Middle frontal gyrus (tissue), 1 donor: ENCODE measurements at regions not wholly inside any gene's neighbourhood (a gene's known extent, or its start where the extent isn't known, plus 50 kb on each side); places are given as distances from the start of the nearest gene placed in this dataset.

Experiments used
- DNase-seq: peaks from one replicate; pipeline ENCODE4 v3.0.0-alpha.2; 2015; ENCODE audit warnings: low spot score; ENCODE audit errors: extremely low spot score

DNA sequence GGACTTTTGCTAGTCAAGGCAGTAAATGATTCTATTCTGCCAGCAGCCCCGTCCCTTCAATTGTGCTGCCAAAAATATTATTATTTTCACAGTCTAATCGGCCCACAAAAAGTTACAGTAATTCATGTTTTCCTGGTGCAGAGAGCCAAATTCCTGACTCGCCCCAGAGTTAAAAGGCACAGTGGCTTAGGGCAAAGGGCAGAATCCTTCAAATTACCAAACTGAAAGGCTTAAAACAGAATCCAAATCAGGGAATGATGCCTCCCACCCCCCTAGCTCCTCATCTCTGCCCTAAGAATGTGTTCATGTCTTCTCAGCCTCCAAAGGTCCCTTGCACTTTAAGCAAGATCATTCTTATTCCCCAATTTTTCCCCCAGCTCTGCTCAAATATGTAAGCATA is 477.8 kb upstream of the PROK2 start:
- no peak for DNase-seq

DNA sequence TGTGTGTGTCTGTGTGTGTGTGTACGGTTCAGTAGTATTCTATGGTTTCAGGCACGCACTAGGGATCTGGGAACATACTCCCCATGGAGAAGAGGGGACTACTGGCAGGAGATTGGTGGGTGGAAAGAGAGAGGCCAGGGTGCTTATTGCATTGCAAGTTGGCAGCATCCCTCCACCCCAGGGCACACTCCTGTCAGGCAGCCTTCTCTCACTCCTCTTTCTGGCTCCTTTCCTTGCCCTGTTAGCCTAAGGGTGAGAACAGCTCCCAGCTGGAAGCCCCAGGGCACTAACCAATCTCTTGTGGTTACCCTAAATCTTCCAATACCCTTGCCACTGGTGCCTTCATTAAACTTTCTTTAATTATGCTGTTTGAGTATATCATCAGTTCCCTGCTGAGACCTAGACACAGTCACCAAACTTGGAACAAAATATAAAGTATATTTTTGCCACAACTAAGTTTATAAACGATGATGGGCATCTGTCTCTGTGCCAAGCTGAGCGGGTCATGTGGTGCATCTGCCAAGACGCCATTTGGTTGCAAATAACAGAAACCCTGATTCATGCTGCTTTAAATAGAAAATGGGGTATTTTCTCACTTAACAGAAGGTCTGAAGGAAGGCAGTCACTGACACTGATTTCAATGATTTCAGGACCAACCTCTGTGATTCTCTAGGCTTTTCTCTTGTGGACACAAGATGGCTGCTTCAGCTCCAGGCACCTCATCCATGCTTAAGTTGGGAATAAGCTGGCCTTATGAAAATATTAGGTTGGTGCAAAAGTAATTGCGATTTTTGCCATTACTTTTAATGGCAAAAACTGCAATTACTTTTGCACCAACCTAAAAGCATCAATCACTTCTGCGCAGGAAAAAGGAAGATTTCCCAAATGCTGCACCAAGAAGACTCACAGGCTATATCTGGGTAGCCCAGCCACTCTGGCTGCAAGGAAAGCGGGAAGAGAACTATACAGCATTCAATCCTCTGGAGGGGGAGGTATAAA is 476.9 kb upstream of the PROK2 start:
- no peak for DNase-seq

DNA sequence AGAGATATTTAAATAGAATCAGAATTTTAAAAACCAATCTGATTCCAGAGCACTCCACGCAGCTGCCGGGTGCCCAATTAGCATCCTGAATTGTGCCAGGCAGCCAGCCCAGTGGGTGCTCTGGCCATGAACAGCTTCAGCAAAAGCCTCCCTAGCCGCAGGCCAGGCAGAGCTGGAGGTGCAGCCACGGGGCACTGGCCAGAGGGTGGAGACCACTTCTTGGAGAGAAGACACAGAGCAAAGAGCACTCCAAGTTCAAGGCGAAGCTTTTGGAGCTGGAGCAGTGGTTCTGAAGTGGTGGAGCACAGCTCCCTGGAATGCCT is 475.6 kb upstream of the PROK2 start:
- no peak for DNase-seq

DNA sequence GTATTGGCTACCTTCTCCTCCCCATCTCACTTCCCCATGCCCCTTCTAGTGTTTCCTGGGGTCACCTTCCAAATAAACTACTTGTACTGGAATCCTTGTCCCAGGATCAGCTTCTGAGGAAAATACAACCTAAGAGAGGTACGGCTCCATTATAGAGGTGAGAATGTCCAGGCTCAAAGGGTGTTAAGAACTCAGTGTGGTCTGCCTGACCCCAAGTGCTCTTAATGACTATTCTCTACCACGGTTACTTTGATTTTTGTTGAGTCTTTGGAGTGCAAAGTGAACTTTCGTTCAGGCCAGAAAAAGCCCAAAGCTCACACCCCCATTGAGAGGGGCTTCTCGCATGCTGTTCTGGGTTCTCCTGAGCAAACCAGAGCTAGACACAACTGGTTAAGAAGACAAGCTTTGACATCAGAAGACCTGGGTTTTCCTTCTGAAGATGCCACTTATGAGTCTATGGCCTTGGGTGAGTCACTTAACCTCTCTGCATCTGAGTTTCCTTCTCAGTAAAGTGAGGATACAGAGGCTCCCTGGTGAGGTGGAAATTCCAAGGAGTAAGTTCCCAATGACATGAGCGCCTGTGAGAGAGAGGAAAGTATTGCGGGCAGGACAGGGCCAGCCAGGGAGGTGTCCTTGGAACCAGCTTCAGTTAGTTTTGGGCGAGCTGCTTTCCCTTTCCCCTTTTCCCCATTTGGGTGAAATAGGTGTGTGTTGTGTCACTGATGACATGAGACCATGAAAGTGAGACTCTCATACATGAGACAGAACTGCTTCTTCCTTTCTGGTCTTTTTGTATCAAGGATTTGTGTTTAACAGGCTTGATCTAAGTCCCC is 475.0 kb upstream of the PROK2 start:
- DNase-seq: no peak

DNA sequence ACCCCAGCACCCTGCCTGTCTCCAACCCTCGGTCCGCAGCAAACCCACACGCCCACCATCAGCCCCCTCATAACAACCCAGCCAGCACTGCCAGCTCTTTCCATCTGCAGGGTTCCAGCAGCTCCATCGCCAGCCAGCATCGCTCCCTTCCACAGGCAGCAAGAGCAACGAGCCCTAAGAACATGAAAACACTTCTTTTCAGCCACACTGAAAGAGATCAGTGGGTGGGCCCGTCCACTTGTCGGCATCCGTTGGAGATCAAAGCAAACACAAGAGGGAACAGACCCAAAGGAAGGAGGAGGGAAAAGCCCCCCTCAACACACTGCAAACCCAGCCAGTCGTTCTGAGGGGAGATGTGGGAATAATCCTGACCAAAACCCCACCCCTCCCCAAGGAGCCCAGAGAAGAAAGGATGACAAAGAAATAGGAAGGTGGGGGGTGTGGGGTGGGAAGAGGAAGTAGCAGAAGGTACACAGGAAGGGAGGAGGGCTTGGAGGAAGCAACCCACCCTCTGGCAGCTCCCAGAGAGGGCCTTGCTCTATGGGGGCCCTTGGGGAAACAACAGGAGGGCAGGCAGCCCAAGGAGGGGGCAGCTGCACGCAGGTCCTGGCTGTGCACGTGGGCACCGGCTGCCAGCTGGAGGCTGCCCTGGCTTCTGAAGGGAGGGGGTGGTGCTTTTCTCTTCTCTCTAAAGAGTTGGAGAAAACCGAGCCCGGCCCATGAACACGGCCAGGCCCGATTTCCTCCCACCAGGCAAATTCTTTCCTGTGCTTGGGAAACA is 473.6 kb upstream of the PROK2 start:
- no peak for DNase-seq

- no peak for DNase-seq
Observed at GRCh38 chr3:72257738-72258137, 472.8 kb upstream of the PROK2 start.

GRCh38 chr3:72257203-72257602 is 472.3 kb upstream of the PROK2 start:
- DNase-seq: no peak

DNA sequence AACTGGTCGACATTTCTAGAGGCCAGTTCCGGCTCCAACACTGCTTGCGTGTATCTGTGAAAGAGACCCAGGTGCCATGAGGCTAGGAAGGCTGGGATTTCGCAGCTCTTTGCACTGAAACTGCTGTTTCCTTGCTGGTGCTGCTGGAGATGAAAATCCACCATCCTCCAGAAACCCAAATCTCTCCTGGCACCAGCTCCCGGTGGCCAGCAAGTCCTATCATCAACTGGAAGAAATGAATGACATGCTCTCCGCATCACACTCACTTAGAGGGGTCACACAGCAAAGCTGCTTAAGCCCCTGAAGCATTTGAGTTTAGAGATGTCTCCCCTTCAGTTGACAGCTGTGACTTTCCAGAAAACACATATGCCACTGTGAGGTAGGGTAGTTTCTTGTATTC is 471.8 kb upstream of the PROK2 start:
- DNase-seq: no peak

- DNase-seq: no peak
Observed at GRCh38 chr3:72255791-72256559, 471.0 kb upstream of the PROK2 start.

- no peak for DNase-seq
Observed at GRCh38 chr3:72255191-72255590, 470.2 kb upstream of the PROK2 start.

DNA sequence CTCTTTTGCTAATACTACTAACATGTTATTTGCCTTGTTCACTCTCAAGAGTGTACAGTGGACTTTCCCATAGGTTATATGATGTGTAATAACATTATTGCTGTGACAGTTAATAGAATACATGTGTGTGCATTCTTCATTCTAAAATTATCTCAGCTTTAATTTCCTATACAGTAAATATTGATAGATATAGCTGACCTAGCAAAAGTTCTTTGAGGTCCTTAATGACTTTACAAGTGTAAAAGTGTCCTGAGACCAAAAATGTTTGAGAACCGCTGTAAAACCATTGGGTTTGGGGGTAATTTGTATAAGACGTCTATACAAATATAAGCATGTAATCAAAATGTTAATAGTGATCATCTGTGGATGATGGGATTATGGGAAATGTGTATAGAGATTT is 469.5 kb upstream of the PROK2 start:
- no peak for DNase-seq

GRCh38 chr3:72250725-72251124 is 465.8 kb upstream of the PROK2 start:
- no peak for DNase-seq

DNA sequence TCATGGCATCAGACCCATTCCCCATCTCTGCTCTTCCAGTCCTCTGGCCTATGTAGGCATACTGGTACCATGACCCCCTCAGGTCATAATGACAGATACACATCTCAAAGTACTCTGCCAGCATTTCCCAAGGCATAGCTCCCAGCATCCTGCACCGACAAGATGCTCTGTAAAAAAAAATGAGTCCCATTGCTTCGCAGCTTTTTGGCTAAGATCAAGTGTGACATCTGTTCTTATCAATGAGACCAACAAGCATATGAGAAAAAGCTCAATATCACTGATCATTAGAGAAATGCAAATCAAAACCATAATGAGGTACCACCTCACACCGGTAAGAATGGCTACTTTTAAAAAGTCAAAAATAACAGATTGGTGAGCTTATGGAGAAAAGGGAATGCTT is 463.9 kb upstream of the PROK2 start:
- no peak for DNase-seq

DNA sequence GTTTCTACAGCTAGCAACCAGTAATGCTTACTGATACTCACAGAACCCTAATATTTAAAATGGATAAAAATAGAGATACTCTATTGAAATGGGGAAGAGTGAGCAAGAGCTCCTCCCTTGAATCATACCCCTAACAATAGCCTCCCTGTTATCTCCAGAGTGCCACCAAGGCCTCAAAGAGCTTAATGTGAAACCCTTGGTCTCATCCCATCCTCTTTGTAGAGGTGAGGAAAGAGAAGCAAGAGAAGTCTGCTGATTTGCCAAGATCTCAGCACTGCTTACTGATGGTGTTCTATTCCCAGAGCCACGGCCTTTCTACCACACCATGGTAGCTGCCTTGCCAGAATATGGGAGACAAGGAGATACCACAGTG is 463.4 kb upstream of the PROK2 start:
- no peak for DNase-seq

DNA sequence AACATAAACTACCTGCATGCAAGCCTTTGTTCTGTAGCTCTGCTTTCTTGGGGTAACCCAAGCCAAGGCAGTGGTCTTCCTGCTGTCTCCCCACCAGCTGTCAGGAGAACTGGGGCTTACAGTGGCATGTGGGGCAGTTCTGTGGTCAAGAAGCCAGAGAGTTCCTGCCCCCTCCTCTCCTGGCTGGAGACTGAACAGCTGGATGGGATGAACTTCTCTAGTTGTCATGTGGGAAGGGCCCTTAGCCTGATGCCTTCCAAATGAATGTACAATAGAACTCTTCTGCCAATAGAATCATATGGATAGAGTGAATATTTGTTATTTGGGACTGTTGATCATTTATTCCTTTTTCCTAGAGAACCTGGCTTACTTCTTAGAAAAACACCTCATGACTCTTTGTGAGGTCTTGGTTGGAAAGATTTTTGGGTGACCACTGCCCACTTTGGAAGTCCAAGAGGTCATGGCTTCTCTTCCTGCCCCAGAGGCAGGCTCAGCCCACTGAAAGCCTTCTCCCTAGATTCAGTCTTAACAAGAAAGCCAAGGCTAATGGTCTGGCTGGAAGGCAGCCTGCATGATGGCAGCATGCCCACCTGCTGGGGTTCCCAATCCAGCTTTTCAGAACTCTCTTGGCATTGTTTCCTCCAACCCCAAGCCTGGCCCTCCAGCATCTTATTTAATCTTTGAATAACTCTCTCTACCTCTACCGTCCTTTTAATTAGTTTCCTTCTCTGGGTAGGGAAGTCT is 462.9 kb upstream of the PROK2 start:
- DNase-seq: no peak

DNA sequence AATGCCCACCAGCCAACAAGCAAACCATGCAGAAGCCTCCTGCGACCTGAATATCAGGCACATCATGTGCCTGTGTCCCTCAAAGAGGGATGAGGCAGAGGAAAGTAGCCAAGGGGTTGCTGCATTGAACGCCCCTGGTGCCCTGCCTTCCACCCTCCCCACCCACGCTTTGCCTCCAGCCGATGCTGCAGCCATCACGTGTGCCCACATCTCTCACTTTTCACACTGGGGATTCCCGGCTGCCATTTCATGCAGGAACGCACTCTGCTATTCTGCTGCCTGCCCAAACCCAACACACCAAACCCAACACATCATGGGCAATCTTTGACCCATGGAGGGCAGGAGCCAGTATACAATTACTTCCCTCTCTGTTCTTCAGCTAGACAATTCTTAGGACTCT is 462.2 kb upstream of the PROK2 start:
- DNase-seq: no peak

- no peak for DNase-seq
Observed at GRCh38 chr3:72246685-72247084, 461.7 kb upstream of the PROK2 start.

DNA sequence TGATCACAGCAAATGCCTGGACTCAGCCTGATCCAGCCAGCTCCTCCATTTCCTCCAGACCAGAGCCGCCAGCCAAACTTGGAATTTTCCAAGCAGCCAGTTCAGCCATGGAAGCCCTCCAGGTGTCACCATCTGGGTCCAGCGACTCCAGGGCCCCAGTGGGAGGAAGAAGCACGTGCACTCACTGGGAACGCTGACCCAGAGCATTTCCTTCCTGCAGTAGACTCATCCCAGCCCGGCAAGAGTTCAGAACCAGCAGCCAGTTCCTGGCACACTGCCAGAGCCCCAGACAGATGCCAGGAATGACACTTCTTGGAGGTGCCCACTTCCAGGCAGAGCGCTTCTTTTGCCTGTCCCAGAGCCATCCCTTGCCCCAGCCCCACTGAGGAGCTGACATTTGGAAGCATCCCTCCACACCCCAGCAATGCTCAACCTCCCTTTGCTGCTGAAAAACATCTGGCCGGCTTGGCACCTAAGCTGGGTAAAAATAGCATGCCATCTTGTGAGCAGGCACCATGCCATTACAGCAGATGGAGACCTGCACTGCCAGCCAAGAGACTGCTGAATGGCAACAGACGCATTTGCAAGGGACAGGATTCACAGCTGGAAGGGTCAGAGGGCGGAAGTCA is 460.3 kb upstream of the PROK2 start:
- DNase-seq: no peak

GRCh38 chr3:72244396-72244795 is 459.4 kb upstream of the PROK2 start:
- DNase-seq: no peak

GRCh38 chr3:72242326-72242725 is 457.4 kb upstream of the PROK2 start:
- no peak for DNase-seq
